B cell (primary cell): ENCODE measurements at regions not wholly inside any gene's neighbourhood (a gene's known extent, or its start where the extent isn't known, plus 50 kb on each side); places are given as distances from the start of the nearest gene placed in this dataset.

ENCODE experiments used
- ATAC-seq: fragments of 200-7000 bp; cut with Tn5 transposase; one replicate; pipeline ENCODE4 v1.10.0; 2021; ENCODE audit warnings: low read depth, mild to moderate bottlenecking, moderate number of reproducible peaks, moderate library complexity
- CTCF ChIA-PET: fragments of 350-600 bp; sonication (Branson Sonifier 250); formaldehyde crosslinking; loops from one replicate; lab custom pipeline; 2021; ENCODE audit warnings: antibody characterized with exemption, inconsistent platforms; lab: Charles Lee
- POLR2A ChIA-PET: fragments of 350-600 bp; sonication (Branson Sonifier 250); formaldehyde crosslinking; loops from one replicate; lab custom pipeline; 2021; ENCODE audit warnings: antibody characterized with exemption; lab: Charles Lee
- DNase-seq: peaks from one replicate; pipeline ENCODE4 v3.0.0; 2013
- H2AFZ ChIP-seq: 2 replicates; pipeline ENCODE4 v1.6.1; 2012; ENCODE audit warnings: mild to moderate bottlenecking, low read depth, low read length; ENCODE audit not compliant: insufficient read depth, poor library complexity, severe bottlenecking
- H3K27ac ChIP-seq, 2 donors: 1 replicate in 1 of 2; 2 replicates in 1 of 2; pipeline ENCODE4 v1.5.1; 2012 to 2013; ENCODE audit warnings: low read length in 2 of 2, mild to moderate bottlenecking in 2 of 2, moderate library complexity in 1 of 2
- H3K27me3 ChIP-seq, 4 experiments: fragments of 200-600 bp in 1 of 4; sonication (generic) in 1 of 4; replicated peaks in 1 of 4; 1 replicate in 2 of 4; 2 replicates in 2 of 4; pipeline versions ENCODE4 v1.6.1 to v1.7.0; 2013 to 2016; ENCODE audit warnings: low read length in 3 of 4, mild to moderate bottlenecking in 2 of 4, mixed read lengths in 1 of 4, moderate library complexity in 1 of 4; ENCODE audit not compliant: insufficient read depth in 4 of 4, control insufficient read depth in 3 of 4; ENCODE audit errors: control extremely low read depth in 1 of 4
- H3K36me3 ChIP-seq, 2 experiments: replicated peaks in 1 of 2; 1 replicate in 1 of 2; 2 replicates in 1 of 2; pipeline versions ENCODE4 v1.6.1 to v1.7.1; 2013; ENCODE audit warnings: low read length in 1 of 2; ENCODE audit not compliant: insufficient read depth in 2 of 2, control insufficient read depth in 1 of 2; ENCODE audit errors: control extremely low read depth in 1 of 2, extremely low read depth in 1 of 2
- H3K4me1 ChIP-seq, 2 donors: fragments of 200-600 bp in 1 of 2; sonication (generic) in 1 of 2; 1 replicate in 1 of 2; 2 replicates in 1 of 2; pipeline versions ENCODE4 v1.5.1 to v1.6.1; 2013 to 2017; ENCODE audit warnings: low read length in 2 of 2; ENCODE audit not compliant: control insufficient read depth in 2 of 2, insufficient read depth in 2 of 2
- H3K4me2 ChIP-seq: replicated peaks from 2 replicates; pipeline ENCODE3; 2012; ENCODE audit warnings: mild to moderate bottlenecking, low read depth, low read length; ENCODE audit not compliant: poor library complexity, severe bottlenecking
- H3K4me3 ChIP-seq, 5 experiments: fragments of 200-600 bp in 1 of 5; sonication (generic) in 1 of 5; 1 replicate in 3 of 5; 2 replicates in 2 of 5; pipeline versions ENCODE4 v1.5.1 to v1.7.0; 2011 to 2016; ENCODE audit warnings: low read length in 4 of 5, mild to moderate bottlenecking in 4 of 5, low read depth in 2 of 5, control low read depth in 1 of 5, moderate library complexity in 1 of 5; ENCODE audit not compliant: insufficient read depth in 1 of 5; ENCODE audit errors: control extremely low read depth in 1 of 5, extremely low read depth in 1 of 5
- H3K79me2 ChIP-seq: fragments of 200-600 bp; sonication (generic); one replicate; pipeline ENCODE4 v1.6.0; 2016; ENCODE audit warnings: low read length; ENCODE audit not compliant: control insufficient read depth, insufficient read depth
- H3K9ac ChIP-seq: fragments of 200-600 bp; sonication (generic); 2 replicates; pipeline ENCODE4 v1.6.1; 2017; ENCODE audit warnings: mild to moderate bottlenecking, low read length, moderate library complexity
- H3K9me3 ChIP-seq, 3 donors: one replicate each; pipeline versions ENCODE4 v1.6.1 to v1.7.1; 2013; ENCODE audit warnings: low read length in 2 of 3; ENCODE audit not compliant: control insufficient read depth in 2 of 3, insufficient read depth in 1 of 3; ENCODE audit errors: control extremely low read depth in 1 of 3
- H4K20me1 ChIP-seq: 2 replicates; pipeline ENCODE4 v1.6.0; 2012; ENCODE audit warnings: mild to moderate bottlenecking, low read length; ENCODE audit not compliant: insufficient read depth, control insufficient read depth, poor library complexity, severe bottlenecking
- H3K27ac Mint-ChIP-seq: one replicate; pipeline ENCODE4 v1.8.0; 2021; ENCODE audit warnings: mixed read lengths
- H3K27me3 Mint-ChIP-seq: one replicate; pipeline ENCODE4 v1.8.0; 2021; ENCODE audit warnings: mixed read lengths
- H3K4me1 Mint-ChIP-seq: one replicate; pipeline ENCODE4 v1.8.0; 2021; ENCODE audit warnings: mixed read lengths
- H3K4me3 Mint-ChIP-seq: one replicate; pipeline ENCODE4 v1.8.0; 2021; ENCODE audit warnings: mixed read lengths
- H3K9me3 Mint-ChIP-seq: one replicate; pipeline ENCODE4 v1.8.0; 2022; ENCODE audit warnings: mixed read lengths; ENCODE audit not compliant: insufficient read depth
- EZH2 ChIP-seq: IDR thresholded peaks from 2 replicates; pipeline ENCODE4 v1.6.1; 2012; ENCODE audit warnings: borderline replicate concordance, low read depth, mild to moderate bottlenecking, moderate library complexity, low read length; ENCODE audit not compliant: insufficient read depth, poor library complexity, severe bottlenecking
- WGBS: methylation state at CpG from one replicate; pipeline ENCODE4 v1.1.5; 2013; ENCODE audit warnings: missing lambda C conversion rate; ENCODE audit not compliant: insufficient coverage; 5-methylcytosine and 5-hydroxymethylcytosine counted together
- intact Hi-C: fragments of 100-400 bp; cut with micrococcal nuclease; formaldehyde crosslinking; loops from one replicate; pipeline ENCODE4 v1.10.0; 2022
- TF ChIP-seq, protein P1 (sequence below): fragments of 200-600 bp; IDR thresholded peaks from one replicate; pipeline ENCODE4 v1.8.0; 2022; ENCODE audit warnings: antibody characterized with exemption, mild to moderate bottlenecking

DNA sequence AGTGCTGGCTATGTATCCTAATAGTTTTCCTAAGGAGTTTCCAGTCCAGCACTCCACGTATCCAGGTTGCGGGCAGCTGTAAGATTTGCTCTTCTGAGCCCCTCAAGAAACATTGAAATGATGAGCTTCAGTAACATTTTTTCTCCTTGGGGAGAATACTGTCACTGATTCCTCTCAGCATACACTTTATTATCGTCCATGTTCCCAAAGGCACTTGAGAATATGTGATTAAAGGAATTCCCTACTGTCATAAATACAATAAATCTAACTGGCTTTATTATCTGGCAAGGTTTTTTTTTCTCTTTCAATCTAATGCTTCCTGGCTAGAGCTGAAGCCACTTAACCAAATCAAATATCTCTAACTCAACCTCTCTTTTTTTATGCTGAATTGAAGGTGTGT is 359.2 kb upstream of the PKN2 start:
- Mint-ChIP-seq H3K4me3 (no peak overlapping the region), H3K4me1 (no peaks in the 10 kb centered on the region), H3K27ac (no peak overlapping the region), H3K9me3 (no peaks in the 10 kb centered on the region), H3K27me3 (peaks cover 30% of the 10 kb centered on the region)
- no peaks in the 10 kb centered on the region for H4K20me1 ChIP-seq
- H3K4me1 ChIP-seq: no peaks in the 10 kb centered on the region
- ChIA-PET POLR2A (no interaction called here), CTCF (no interaction called here)
- H3K4me2 ChIP-seq: no peak overlapping the region
- no peak for ATAC-seq
- H3K4me3 ChIP-seq: no peak overlapping the region
- H3K36me3 ChIP-seq: no peaks in the 10 kb centered on the region
- no peaks in the 10 kb centered on the region for H3K9me3 ChIP-seq
- no peak overlapping the region for H3K27ac ChIP-seq
- intact Hi-C loops: no loop called here
- H3K79me2 ChIP-seq: no peaks in the 10 kb centered on the region
- no peak for TF ChIP-seq EZH2
- TF ChIP-seq, protein P1, sequence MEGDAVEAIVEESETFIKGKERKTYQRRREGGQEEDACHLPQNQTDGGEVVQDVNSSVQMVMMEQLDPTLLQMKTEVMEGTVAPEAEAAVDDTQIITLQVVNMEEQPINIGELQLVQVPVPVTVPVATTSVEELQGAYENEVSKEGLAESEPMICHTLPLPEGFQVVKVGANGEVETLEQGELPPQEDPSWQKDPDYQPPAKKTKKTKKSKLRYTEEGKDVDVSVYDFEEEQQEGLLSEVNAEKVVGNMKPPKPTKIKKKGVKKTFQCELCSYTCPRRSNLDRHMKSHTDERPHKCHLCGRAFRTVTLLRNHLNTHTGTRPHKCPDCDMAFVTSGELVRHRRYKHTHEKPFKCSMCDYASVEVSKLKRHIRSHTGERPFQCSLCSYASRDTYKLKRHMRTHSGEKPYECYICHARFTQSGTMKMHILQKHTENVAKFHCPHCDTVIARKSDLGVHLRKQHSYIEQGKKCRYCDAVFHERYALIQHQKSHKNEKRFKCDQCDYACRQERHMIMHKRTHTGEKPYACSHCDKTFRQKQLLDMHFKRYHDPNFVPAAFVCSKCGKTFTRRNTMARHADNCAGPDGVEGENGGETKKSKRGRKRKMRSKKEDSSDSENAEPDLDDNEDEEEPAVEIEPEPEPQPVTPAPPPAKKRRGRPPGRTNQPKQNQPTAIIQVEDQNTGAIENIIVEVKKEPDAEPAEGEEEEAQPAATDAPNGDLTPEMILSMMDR: no peak
- H3K27me3 ChIP-seq: no peaks in the 10 kb centered on the region
- no peak overlapping the region for H2AFZ ChIP-seq
- no CpG with 5 or more reads among the region's 3 CpGs for WGBS
- DNase-seq: no peak
- no peak overlapping the region for H3K9ac ChIP-seq

DNA sequence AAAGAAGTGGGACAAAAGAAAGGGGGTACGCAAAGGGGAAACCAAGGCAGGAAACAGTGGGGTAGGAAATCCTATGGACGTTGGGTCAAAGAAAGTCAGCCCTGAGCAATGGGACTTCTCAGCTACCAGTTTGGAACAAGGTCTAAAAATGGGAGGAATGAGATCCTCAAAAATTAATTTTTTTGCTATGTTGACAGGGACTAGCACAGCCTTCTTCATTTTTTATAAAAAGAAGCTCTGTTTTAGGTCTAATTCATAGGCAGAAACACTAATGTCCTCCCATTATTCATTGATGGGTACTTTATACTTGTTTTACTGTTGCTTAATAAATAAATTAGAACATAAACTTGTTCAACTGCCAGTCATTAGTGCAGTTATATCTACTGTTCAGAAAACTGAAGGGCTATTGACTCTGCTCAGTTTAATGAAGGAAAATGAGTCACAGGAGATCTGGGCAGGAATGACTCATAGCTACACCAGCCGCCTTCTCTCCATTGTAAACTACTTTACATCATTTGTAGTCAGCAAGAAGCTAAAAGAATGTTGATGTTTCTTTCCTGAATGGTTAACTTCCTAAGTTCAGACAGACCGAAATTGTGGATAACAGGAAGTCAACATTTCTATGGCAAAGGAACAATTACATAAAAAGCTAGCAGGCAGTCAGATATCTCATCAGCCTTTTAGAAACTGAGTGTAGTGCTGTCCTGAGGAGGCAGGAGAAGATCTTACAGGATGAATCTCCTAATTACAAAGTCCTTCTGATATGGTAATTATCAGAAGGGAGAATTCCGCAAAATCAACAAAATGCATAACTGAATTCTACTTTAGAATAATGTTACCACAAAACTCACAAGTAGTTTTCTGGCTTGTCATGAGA is 356.4 kb upstream of the PKN2 start:
- H3K27me3 Mint-ChIP-seq: peaks cover 17% of the 10 kb centered on the region
- no peaks in the 10 kb centered on the region for H3K9me3 ChIP-seq
- H3K9ac ChIP-seq: no peak overlapping the region
- TF ChIP-seq, protein P1: no peak
- TF ChIP-seq EZH2: no peak
- H3K4me2 ChIP-seq: no peak overlapping the region
- no peak overlapping the region for H3K27ac Mint-ChIP-seq
- no peaks in the 10 kb centered on the region for H4K20me1 ChIP-seq
- no peak overlapping the region for H3K27ac ChIP-seq
- no peak overlapping the region for H3K4me3 ChIP-seq
- WGBS: 100% methylated on average over 2 of the region's 5 CpGs
- intact Hi-C loops: no loop called here
- ChIA-PET CTCF (no interaction called here), POLR2A (no interaction called here)
- H3K36me3 ChIP-seq: no peaks in the 10 kb centered on the region
- DNase-seq (no peak), ATAC-seq (no peak)
- H3K4me3 Mint-ChIP-seq: no peak overlapping the region
- no peaks in the 10 kb centered on the region for H3K79me2 ChIP-seq
- no peaks in the 10 kb centered on the region for H3K9me3 Mint-ChIP-seq
- no peaks in the 10 kb centered on the region for H3K27me3 ChIP-seq
- H2AFZ ChIP-seq: no peak overlapping the region
- H3K4me1 ChIP-seq: no peaks in the 10 kb centered on the region
- no peaks in the 10 kb centered on the region for H3K4me1 Mint-ChIP-seq
